AG09309 (cell line): ENCODE measurements at regions not wholly inside any gene's neighbourhood (a gene's known extent, or its start where the extent isn't known, plus 50 kb on each side); places are given as distances from the start of the nearest gene placed in this dataset.

Source experiments
- DNase-seq: peaks from one replicate; pipeline ENCODE4 v3.0.0-alpha.2; 2010; ENCODE audit warnings: low read depth
- H3K4me3 ChIP-seq: 2 replicates; pipeline ENCODE4 v1.5.1; 2011; ENCODE audit warnings: mild to moderate bottlenecking, low read depth, low read length, moderate library complexity; ENCODE audit not compliant: control insufficient read depth
- TF ChIP-seq, protein P1 (sequence below): IDR thresholded peaks from 2 replicates; pipeline ENCODE4 v1.5.1; 2011; ENCODE audit warnings: mild to moderate bottlenecking, low read depth, low read length, inconsistent platforms; ENCODE audit not compliant: insufficient read depth, control insufficient read depth; ENCODE audit errors: missing control alignments

DNA sequence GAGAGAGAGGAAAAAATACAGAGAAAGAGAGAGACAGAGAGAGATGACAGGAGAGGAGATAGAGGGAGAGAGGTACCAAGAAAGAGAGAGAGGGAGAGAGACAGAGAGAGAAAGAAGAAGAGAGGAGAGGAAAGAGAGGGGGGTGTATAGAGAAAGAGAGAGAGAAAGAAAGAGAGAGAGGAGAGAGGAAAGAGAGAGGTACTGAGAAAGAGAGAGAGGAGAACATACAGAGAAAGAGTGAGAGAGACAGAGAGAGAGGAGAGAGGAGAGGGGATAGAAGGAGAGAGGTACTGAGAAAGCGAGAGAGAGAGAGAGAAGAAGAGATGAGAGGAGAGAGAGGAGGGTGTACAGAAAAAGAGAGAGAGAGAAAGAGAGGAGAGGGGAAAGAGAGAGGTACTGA is 269.4 kb downstream of the CRLF2 start:
- DNase-seq: no peak
- no peak overlapping the region for H3K4me3 ChIP-seq
- TF ChIP-seq, protein P1, sequence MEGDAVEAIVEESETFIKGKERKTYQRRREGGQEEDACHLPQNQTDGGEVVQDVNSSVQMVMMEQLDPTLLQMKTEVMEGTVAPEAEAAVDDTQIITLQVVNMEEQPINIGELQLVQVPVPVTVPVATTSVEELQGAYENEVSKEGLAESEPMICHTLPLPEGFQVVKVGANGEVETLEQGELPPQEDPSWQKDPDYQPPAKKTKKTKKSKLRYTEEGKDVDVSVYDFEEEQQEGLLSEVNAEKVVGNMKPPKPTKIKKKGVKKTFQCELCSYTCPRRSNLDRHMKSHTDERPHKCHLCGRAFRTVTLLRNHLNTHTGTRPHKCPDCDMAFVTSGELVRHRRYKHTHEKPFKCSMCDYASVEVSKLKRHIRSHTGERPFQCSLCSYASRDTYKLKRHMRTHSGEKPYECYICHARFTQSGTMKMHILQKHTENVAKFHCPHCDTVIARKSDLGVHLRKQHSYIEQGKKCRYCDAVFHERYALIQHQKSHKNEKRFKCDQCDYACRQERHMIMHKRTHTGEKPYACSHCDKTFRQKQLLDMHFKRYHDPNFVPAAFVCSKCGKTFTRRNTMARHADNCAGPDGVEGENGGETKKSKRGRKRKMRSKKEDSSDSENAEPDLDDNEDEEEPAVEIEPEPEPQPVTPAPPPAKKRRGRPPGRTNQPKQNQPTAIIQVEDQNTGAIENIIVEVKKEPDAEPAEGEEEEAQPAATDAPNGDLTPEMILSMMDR: no peak

GRCh38 chrX:940691-941090 is 271.8 kb downstream of the CRLF2 start:
- DNase-seq: no peak
- no peak overlapping the region for H3K4me3 ChIP-seq
- TF ChIP-seq, protein P1: no peak

- H3K4me3 ChIP-seq: no peak overlapping the region
- DNase-seq: no peak
- TF ChIP-seq, protein P1: no peak
Observed at GRCh38 chrX:936979-937769, 275.3 kb downstream of the CRLF2 start.

- no peak overlapping the region for H3K4me3 ChIP-seq
- TF ChIP-seq, protein P1: no peak
- DNase-seq: no peak
Observed at GRCh38 chrX:933611-934010, 278.8 kb downstream of the CRLF2 start.

DNA sequence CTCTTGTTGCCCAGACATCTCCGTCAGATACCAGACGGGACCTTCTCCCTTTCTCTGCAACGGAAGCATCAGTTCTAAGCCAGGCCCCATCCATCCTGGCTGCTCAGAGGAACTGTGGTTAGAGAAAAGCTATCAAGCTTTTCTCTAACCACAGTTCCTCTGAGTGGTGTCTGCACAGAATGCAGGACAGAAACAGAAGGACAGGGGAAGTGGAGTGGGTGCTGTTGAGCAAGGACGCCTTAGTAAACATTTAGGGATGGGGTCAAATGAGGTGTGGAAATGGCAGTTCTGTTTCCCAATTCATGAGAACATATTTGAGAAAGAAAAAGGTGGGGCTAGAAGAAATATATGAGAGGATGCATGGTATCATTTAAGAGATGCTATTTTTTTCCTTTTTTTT is 283.8 kb downstream of the CRLF2 start:
- no peak overlapping the region for H3K4me3 ChIP-seq
- TF ChIP-seq, protein P1: no peak
- no peak for DNase-seq

DNA sequence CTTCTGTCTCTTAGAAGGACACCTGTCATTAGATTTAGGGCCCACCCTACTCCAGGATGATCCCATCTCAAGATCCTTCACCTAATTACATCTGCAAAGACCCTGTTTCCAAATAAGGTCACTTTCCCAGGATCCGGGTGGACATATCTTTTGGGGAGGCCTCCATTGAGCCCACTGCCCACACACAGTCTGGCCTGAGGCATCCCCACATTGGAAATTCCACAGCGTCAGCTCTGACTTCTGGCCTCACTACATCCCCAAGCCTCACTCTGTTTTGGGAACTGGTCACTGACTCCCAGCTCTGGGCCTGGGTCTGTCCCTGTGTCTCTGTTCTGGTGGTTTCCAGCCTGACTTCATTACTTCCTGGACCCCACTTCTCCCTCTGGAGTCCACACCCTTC is 285.5 kb downstream of the CRLF2 start:
- no peak for DNase-seq
- TF ChIP-seq, protein P1: no peak
- no peak overlapping the region for H3K4me3 ChIP-seq
